ENCODE measurements at regions not wholly inside any gene's neighbourhood (a gene's known extent, or its start where the extent isn't known, plus 50 kb on each side); places are given as distances from the start of the nearest gene placed in this dataset.

- Histone ChIP-seq H3K27ac (ENCODE audit: low read depth, low read length) (no peak overlapping the region), H2BK120ac (ENCODE audit: insufficient read depth, low read length, poor library complexity) (peak overlapping the region; percentile 41), H3K4ac (ENCODE audit: low read depth, low read length) (no peak overlapping the region), H4K91ac (ENCODE audit: low read depth, low read length) (peak overlapping the region; percentile 75), H3K14ac (ENCODE audit: low read length) (peak overlapping the region; percentile 66), H2BK12ac (ENCODE audit: low read length) (peak overlapping the region; percentile 59), H2AK5ac (ENCODE audit: low read length) (no peak overlapping the region), H3K79me2 (ENCODE audit: control insufficient read depth, insufficient read depth, low read length, poor library complexity) (no peaks in the 10 kb centered on the region), H3K4me1 (ENCODE audit: control insufficient read depth in 1 of 2, insufficient read depth in 2 of 2, low read length in 2 of 2) (no peaks in the 10 kb centered on the region), H3K4me3 (ENCODE audit: low read depth, low read length) (no peak overlapping the region), H3K27me3 (ENCODE audit: insufficient read depth, low read length) (no peaks in the 10 kb centered on the region), H3K23ac (ENCODE audit: low read length) (no peak overlapping the region), H3K36me3 (ENCODE audit: control insufficient read depth in 1 of 2, insufficient read depth in 2 of 2, low read length in 2 of 2) (peaks cover 0 to 1% of the 10 kb centered on the region in 2 experiments), H3K9ac (ENCODE audit: low read length) (no peak overlapping the region), H4K8ac (ENCODE audit: low read depth, low read length) (no peak overlapping the region), H2BK5ac (ENCODE audit: low read depth, low read length, poor library complexity) (no peak overlapping the region), H3K4me2 (ENCODE audit: low read length) (no peak overlapping the region), H2AFZ (ENCODE audit: insufficient read depth, low read length, poor library complexity) (peak overlapping the region; percentile 6), H3K79me1 (ENCODE audit: low read length) (peaks cover 16% of the 10 kb centered on the region), H4K12ac (ENCODE audit: low read depth, low read length) (no peak overlapping the region), H3K18ac (ENCODE audit: low read length) (no peak overlapping the region), H3K9me3 (ENCODE audit: insufficient read depth, low read depth, low read length) (no peaks in the 10 kb centered on the region)
- DNase-seq, result no peak
- WGBS (ENCODE audit: extremely low coverage, insufficient coverage, insufficient read length), result no CpG with 5 or more reads among the region's 1 CpG
Observed at GRCh38 chr2:41123341-41123740, 671.5 kb upstream of the SLC8A1 start.

GRCh38 chr2:41127351-41127750 lies 675.5 kb upstream of the SLC8A1 start:
- Histone ChIP-seq H2BK12ac (ENCODE audit: low read length) (no peak overlapping the region), H2AFZ (ENCODE audit: insufficient read depth, low read length, poor library complexity) (no peak overlapping the region), H4K91ac (ENCODE audit: low read depth, low read length) (no peak overlapping the region), H3K4me1 (ENCODE audit: control insufficient read depth in 1 of 2, insufficient read depth in 2 of 2, low read length in 2 of 2) (no peaks in the 10 kb centered on the region), H3K18ac (ENCODE audit: low read length) (no peak overlapping the region), H4K8ac (ENCODE audit: low read depth, low read length) (no peak overlapping the region), H4K12ac (ENCODE audit: low read depth, low read length) (no peak overlapping the region), H2AK5ac (ENCODE audit: low read length) (no peak overlapping the region), H3K4me2 (ENCODE audit: low read length) (no peak overlapping the region), H3K27ac (ENCODE audit: low read depth, low read length) (no peak overlapping the region), H3K9me3 (ENCODE audit: insufficient read depth, low read depth, low read length) (no peaks in the 10 kb centered on the region), H2BK5ac (ENCODE audit: low read depth, low read length, poor library complexity) (no peak overlapping the region), H3K79me1 (ENCODE audit: low read length) (peaks cover 6% of the 10 kb centered on the region), H2BK120ac (ENCODE audit: insufficient read depth, low read length, poor library complexity) (no peak overlapping the region), H3K23ac (ENCODE audit: low read length) (no peak overlapping the region), H3K14ac (ENCODE audit: low read length) (no peak overlapping the region), H3K9ac (ENCODE audit: low read length) (no peak overlapping the region), H3K4me3 (ENCODE audit: low read depth, low read length) (no peak overlapping the region), H3K4ac (ENCODE audit: low read depth, low read length) (no peak overlapping the region), H3K79me2 (ENCODE audit: control insufficient read depth, insufficient read depth, low read length, poor library complexity) (no peaks in the 10 kb centered on the region), H3K27me3 (ENCODE audit: insufficient read depth, low read length) (no peaks in the 10 kb centered on the region), H3K36me3 (ENCODE audit: control insufficient read depth in 1 of 2, insufficient read depth in 2 of 2, low read length in 2 of 2) (peaks cover 0 to 1% of the 10 kb centered on the region in 2 experiments)
- no peak for DNase-seq
- WGBS (ENCODE audit: extremely low coverage, insufficient coverage, insufficient read length), result no CpG with 5 or more reads among the region's 3 CpGs

DNA sequence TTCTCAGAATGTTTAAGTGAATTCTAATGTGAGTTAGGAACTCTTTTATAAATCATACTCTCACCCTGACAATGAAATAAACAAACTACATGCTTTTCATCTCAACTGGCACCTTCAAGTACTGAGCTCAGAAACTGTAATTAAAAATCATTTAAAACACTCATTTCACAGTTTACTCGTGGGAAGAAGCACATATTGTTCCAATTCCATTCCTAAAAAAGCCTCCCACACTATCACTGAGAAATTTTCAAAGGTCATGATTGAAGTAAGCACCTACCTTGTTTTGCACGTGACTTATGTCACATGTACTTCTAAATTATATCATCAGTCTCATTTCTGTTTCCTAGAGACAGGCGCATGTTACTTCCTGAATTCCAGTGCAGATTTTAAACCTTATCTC lies 678.1 kb upstream of the SLC8A1 start:
- Histone ChIP-seq H2AK5ac (ENCODE audit: low read length) (no peak overlapping the region), H3K79me1 (ENCODE audit: low read length) (no peaks in the 10 kb centered on the region), H3K79me2 (ENCODE audit: control insufficient read depth, insufficient read depth, low read length, poor library complexity) (no peaks in the 10 kb centered on the region), H3K4me2 (ENCODE audit: low read length) (no peak overlapping the region), H3K9me3 (ENCODE audit: insufficient read depth, low read depth, low read length) (no peaks in the 10 kb centered on the region), H3K4me1 (ENCODE audit: control insufficient read depth in 1 of 2, insufficient read depth in 2 of 2, low read length in 2 of 2) (no peaks in the 10 kb centered on the region), H3K4ac (ENCODE audit: low read depth, low read length) (no peak overlapping the region), H4K91ac (ENCODE audit: low read depth, low read length) (no peak overlapping the region), H3K14ac (ENCODE audit: low read length) (no peak overlapping the region), H4K12ac (ENCODE audit: low read depth, low read length) (no peak overlapping the region), H3K27me3 (ENCODE audit: insufficient read depth, low read length) (no peaks in the 10 kb centered on the region), H3K23ac (ENCODE audit: low read length) (no peak overlapping the region), H3K36me3 (ENCODE audit: control insufficient read depth in 1 of 2, insufficient read depth in 2 of 2, low read length in 2 of 2) (peaks cover 0 to 1% of the 10 kb centered on the region in 2 experiments), H3K27ac (ENCODE audit: low read depth, low read length) (no peak overlapping the region), H2BK120ac (ENCODE audit: insufficient read depth, low read length, poor library complexity) (no peak overlapping the region), H2BK12ac (ENCODE audit: low read length) (no peak overlapping the region), H2AFZ (ENCODE audit: insufficient read depth, low read length, poor library complexity) (no peak overlapping the region), H4K8ac (ENCODE audit: low read depth, low read length) (no peak overlapping the region), H3K18ac (ENCODE audit: low read length) (no peak overlapping the region), H3K9ac (ENCODE audit: low read length) (no peak overlapping the region), H3K4me3 (ENCODE audit: low read depth, low read length) (no peak overlapping the region), H2BK5ac (ENCODE audit: low read depth, low read length, poor library complexity) (no peak overlapping the region)
- WGBS (ENCODE audit: extremely low coverage, insufficient coverage, insufficient read length), result no CpG with 5 or more reads among the region's 3 CpGs
- no peak for DNase-seq

- Histone ChIP-seq H3K9me3 (ENCODE audit: insufficient read depth, low read depth, low read length) (no peaks in the 10 kb centered on the region), H2AK5ac (ENCODE audit: low read length) (no peak overlapping the region), H3K79me1 (ENCODE audit: low read length) (peaks cover 10% of the 10 kb centered on the region), H3K4me1 (ENCODE audit: control insufficient read depth in 1 of 2, insufficient read depth in 2 of 2, low read length in 2 of 2) (no peaks in the 10 kb centered on the region), H3K4me2 (ENCODE audit: low read length) (no peak overlapping the region), H4K12ac (ENCODE audit: low read depth, low read length) (no peak overlapping the region), H3K9ac (ENCODE audit: low read length) (no peak overlapping the region), H3K14ac (ENCODE audit: low read length) (no peak overlapping the region), H3K23ac (ENCODE audit: low read length) (no peak overlapping the region), H3K27me3 (ENCODE audit: insufficient read depth, low read length) (no peaks in the 10 kb centered on the region), H3K4ac (ENCODE audit: low read depth, low read length) (no peak overlapping the region), H3K27ac (ENCODE audit: low read depth, low read length) (no peak overlapping the region), H2BK12ac (ENCODE audit: low read length) (no peak overlapping the region), H2BK120ac (ENCODE audit: insufficient read depth, low read length, poor library complexity) (no peak overlapping the region), H3K79me2 (ENCODE audit: control insufficient read depth, insufficient read depth, low read length, poor library complexity) (peaks cover 2% of the 10 kb centered on the region), H3K4me3 (ENCODE audit: low read depth, low read length) (no peak overlapping the region), H3K18ac (ENCODE audit: low read length) (no peak overlapping the region), H4K8ac (ENCODE audit: low read depth, low read length) (no peak overlapping the region), H2BK5ac (ENCODE audit: low read depth, low read length, poor library complexity) (no peak overlapping the region), H3K36me3 (ENCODE audit: control insufficient read depth in 1 of 2, insufficient read depth in 2 of 2, low read length in 2 of 2) (no peaks in the 10 kb centered on the region), H4K91ac (ENCODE audit: low read depth, low read length) (no peak overlapping the region), H2AFZ (ENCODE audit: insufficient read depth, low read length, poor library complexity) (no peak overlapping the region)
- WGBS (ENCODE audit: extremely low coverage, insufficient coverage, insufficient read length), result no CpG with 5 or more reads among the region's 1 CpG
- DNase-seq, result peak in 1 of 2 donors; percentile 71
Observed at GRCh38 chr2:41137031-41137430, 685.1 kb upstream of the SLC8A1 start.

Data from trophoblast cell (in vitro differentiated cells and primary cell).